HG02763 (cell line): ENCODE measurements at regions not wholly inside any gene's neighbourhood (a gene's known extent, or its start where the extent isn't known, plus 50 kb on each side); places are given as distances from the start of the nearest gene placed in this dataset.

Experiments used
- ATAC-seq: cut with Tn5 transposase; IDR thresholded peaks from one replicate; pipeline ENCODE4 v1.9.1; 2021; ENCODE audit warnings: mild to moderate bottlenecking, moderate library complexity; ENCODE audit not compliant: unreplicated experiment

DNA sequence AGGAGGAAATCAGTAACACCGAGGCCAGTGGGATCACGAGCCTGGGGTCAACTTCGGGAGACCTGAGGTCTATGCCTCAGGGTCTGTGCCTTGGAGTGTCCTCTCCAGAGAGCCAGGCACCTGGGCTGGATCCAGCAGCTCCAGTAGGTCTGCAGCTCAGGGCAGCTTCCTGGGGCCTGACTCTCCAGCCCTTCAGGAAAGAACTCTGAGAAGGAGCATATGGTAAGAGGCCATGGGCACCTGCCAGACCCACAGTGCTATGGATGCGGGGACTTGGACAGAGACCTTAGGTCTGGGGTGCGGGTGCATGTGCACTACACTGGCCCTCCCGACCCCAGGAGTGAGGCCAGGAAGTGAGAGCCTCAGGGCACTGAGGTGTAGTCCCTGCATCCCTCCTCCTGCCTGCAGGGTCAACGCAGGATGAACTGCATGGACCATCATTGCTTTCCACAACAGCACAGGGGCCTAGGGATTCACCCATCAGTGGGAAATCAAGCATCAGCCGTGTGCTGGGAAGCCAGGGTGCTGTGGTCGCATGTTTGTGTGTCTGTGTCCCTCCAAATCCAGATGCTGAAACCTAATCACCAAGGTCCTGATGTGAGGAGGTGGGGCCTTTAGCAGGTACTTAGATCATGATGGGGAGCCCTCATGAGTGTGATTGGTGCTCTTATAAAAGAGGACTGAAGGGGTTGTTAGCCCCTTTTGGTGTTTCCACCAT is 210.9 kb upstream of the CST7 start:
- ATAC-seq, result no peak

DNA sequence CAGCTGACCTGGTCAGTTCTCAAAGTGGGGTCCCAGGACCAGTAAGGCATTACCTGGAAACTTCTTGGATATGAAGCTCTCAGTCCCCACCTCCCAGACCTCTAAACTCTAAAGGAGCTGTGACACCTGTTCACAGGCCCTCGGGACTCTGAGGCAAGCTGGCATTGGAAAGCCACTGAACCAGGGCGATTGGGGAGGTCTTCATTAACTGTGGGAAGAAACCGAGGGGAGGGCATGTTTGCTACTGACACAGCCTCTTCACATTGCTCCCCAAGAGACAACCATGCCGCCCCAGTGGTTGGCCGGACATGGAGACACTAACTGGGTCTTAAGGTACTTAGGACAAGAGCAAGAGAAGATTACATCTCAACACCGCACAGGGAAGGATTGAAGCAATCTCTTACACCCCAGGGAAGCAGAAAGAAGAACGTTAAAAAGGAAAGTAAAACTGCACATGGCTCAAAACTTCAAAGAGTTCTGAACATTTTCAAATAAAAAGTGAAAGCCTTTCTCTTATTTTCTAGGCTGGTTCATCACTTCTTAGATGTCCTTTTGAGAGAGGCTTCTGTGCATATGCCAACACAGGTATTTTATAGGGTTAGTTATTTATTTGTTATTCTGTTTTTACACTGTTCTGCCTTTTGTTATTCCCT is 210.0 kb upstream of the CST7 start:
- peak; percentile 53 for ATAC-seq

DNA sequence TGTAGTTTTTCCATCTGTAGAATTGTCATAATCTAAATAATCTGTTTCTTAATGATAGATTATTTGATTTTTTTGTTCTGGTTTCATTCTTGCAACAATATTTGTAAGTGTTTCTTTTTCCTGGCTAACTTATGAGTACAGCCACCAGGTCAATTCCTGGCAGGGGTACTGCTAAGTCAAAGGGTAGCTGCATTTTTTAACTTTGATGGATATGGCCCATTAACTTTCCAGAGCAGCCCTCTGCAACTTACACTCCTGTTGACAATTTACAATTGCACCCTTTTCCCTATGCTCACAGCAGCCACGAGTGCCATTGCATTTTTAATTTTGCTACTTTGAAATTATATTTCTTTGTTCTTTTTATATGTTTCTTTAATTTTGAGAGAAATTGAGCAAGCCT is 209.3 kb upstream of the CST7 start:
- ATAC-seq, result no peak

DNA sequence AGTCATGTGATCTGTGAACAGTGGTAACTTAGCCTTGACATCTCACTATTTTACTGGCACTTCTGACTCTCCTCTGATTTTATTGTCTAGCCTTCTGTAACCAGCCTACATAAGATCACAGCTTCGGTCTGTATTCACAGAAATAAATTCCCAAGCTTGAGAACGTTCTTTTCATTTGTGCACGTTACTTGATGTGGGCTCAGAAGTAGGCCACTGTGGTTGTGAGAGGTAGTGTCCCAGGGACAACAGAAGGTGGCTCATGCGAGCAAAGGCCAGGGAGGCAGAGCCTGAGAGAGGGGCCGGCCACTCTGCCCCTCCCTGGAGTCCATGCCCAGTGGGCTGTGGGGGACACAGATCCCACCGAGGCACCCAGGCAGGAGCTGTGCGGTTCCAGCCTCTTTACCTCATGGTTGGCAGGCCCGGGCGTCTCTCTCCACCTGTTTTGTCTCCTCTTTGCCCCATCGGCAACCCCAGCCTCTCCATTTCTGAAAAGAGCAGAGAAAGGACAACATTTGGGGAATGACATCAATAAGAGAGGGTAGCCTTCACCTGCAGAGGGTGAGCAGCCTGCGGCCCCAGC is 207.5 kb upstream of the CST7 start:
- no peak for ATAC-seq

DNA sequence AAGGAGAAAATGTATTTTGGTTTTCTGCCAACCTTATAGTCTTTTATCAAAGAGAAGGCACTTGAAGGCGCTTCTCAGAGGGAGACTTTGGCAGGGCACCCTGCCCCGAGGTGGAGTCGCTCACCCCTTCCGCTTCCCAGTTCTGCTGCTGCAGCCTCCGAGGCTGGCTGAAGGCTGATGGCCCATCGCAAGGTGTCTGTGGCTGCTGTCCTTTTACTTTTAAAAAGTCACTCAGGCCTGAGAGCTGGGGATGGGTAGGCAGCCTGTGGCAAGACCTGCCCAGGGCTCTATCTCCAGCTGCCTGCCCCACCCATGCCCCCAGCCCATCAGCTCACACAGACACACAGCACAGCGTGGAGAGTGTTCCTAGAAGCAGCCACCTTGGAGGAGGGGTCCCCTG is 206.6 kb upstream of the CST7 start:
- no peak for ATAC-seq

DNA sequence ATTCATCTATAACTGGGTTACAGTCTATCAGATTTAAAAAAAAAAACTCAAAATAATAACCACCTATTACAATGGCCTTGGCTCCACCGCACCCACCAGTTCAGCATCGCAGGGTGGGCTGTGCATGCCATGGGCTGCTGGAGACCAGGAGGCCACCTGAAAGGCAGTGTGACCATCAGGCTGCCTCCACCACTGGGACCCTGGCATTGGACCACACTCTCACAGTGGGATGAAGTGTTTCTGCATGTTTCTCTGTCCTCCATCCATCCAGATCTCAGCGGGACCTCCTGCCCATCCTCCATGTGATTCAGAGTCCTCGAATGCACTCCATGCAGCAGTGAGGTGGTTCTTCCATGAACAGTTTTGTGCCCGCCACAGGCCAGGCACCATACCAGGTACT is 206.1 kb upstream of the CST7 start:
- ATAC-seq, result no peak

DNA sequence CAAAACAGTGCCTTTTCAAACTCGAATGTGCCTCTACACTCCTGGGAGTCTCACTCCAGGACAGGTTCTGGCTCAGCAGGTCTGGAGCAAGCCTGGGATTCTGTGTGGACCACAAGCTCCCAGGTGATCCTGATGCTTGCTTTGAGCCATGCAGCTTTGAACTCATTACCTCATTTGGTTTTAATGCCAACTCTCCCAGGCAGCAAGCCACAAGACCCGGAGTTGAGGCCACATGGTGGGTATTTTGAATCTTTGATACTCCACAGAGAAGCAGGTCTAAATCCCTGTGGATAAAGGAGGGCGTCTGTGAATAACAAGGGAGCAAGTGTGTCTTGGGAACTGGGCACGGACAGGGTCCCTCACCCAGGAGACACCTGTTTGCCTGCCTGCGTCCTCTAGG is 205.4 kb upstream of the CST7 start:
- ATAC-seq, result no peak

DNA sequence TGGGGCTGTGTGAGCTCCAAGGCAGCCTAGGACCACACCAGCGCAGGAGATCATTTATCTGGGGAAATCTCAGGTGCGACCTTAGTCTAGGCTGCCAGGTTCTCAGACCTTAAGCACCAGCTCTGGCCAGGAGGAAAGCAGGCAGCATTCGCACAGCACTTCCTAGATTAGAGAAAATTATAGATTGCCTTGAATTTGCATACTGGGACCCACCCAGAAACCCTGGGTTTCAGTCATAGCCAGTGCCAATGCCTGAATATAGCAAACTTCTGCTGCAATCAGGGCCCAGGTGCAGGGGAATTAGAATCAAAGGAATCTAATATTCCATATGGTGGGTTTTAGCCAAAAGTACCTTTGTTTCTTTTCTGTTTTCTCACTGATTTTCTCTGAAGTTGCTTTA is 204.3 kb upstream of the CST7 start:
- no peak for ATAC-seq

DNA sequence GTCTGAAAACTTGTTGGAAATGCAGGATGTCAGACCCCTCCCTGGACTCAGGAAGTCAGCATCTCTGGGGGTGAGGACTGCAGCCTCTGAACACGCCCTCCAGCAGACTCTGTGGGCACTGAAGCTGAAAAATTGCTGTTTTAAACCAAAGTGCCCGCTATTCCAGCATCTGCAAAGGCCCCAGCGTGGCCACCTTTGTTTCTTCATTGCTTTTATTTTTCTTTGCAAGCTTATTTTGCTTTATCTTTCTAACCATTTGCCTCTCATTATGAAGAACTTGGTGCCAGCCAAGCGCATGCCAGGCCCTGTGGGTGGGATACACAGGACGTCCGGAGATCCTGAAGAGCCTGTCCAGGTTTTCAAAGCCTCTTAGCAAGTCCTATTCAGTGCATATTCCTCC is 203.9 kb upstream of the CST7 start:
- ATAC-seq, result no peak

DNA sequence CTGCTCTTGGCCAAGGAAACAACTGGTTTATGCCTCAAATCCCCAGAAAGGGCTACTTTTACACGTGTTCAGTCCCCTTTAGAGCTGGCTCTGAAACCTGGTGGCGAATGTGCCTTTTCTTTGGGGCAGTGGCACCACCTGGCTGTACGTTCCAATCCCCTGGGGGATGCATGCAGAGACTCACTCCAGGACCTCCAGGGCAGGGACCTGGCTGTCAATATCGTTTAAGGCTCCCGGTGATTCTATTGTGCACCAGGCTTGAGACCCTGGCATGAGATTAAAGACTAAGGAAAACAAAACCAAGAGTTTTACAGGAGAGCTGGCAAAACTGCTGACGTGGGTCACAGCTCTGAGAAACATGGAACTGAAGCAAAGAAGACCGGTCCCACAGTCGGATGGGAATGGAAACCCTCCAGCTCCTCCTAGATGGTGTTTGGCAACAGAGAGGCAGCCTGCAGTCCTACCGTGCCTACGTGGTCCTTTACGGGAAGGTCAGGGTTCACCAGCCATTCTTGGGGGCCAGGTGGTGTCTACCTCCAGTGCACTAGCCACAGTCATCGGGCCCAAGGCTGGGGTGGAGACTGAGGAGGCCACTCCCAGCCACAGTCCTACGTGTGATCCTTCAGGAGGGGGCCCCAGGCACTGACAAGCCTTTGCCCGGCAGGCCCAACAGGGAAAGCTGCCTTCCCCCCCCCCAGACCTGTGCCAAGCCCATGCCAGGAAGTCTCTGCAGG is 203.3 kb upstream of the CST7 start:
- ATAC-seq, result no peak

DNA sequence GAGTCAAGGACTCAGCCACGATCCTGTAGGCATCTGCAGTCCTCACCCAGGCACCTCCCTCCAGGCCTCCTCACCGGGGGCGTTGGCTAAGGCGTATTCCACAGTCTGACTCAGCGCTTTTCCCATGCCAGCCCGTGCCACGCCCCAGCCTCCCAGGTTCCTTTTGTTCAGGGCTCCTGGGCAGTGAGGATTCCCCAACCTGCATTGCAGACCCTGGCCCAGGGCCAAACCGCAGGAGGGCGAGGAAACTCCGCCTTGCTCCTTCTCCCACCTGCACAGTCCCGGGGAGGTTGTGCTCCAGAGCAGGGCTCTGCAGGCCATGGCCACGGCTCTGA is 202.8 kb upstream of the CST7 start:
- no peak for ATAC-seq

DNA sequence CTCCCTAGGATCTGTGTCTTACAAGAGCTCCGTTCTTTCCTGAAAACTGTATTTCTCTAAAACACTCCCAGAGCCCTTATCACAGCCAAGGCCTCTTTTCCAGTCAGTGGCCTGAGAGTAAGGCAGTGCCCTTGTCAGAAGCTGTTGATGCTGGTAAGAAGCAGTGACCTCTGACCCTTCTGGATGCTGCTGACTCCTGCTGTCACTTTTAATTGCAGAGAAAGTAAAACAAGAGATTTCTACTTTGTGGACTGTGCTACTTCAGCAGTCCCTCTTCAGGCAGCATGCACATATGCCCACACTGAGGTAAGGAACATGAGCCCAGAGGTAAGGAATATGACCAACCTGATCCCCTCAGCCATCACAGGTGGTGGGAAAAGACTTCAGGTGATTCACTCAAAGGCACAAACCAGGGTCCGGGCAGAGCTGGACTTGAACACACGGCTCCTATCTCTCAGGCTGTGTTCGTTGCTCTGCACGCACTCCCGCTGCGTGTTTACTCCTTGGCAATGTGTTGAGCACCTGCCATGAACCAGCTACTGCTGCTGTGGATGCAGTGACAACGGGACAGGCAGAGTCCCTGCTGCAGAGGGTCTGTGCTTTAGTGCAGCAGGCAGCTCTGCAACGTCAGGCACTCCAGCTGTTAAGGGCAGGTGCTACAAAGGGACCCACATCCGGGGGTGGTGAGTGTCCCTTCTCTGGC is 201.9 kb upstream of the CST7 start:
- ATAC-seq, result no peak

DNA sequence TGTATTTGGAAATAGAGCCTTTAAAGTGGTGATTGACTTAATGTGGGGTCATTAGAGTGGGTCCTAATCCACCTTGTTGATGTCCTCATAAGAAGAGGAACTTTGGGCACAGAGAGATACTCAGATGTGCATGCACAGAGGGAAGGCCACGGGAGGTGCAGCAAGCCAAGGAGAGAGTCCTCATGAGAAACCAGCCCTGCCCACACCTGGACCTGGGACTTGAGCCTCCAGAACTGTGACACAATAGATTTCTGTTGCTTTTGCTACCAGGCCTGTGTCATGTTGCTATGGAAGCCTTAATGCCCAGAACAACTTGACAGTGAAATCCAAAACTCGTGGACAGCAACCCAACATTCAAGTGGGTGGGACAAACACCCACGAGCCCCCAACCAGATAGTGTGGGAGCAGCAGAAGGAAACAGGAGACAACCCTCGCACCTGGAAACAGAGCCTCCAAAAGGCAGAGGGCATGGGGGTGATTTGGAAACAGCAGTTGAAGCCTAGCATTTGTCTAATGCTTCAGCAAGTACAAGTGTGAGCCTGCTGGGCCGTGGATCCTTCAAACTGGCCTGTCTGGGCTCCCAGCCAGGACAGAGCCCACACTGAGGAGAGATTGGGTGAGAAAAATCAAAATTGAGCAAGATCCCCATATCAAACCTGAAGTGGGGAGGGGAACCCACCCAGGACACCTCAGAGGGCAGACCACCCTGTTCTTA is 201.0 kb upstream of the CST7 start:
- no peak for ATAC-seq

DNA sequence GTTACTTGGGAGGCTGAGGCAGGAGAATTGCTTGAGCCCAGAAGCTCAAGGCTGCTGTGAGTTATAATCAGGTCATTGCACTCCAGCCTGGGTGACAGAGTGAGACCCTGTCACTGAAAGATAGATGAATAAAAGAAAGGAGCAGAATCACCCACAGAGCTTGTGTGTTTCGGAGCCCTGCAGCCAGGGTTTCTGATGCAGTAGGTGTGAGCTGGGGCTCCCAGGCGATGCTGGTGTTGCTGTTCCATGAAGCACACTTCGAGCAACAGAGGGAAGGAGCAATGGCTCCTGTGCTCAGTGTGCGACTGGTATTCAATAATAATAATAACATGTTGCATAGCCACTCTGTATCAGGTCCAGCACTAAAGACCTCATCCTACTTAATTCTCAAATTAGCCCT is 197.5 kb upstream of the CST7 start:
- no peak for ATAC-seq

DNA sequence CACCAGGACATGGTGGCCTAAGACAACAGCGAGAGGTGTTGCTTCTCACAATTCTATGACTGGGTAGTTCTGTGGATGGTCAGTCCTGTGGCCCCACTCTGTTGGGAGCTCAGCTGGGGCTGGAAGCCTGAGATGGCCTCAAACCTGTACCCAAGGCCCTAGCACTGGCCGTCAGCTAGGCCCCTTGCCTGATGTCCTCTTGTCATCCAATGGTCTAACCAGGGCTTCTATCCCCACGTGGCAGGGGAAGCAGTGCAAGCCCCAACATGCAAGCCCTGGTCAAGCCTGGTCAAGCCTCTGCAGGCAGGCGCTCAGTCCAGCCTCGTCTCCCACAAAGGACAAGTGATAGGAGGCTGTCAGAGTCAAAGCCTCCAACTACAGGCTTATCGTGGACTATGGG is 196.5 kb upstream of the CST7 start:
- ATAC-seq, result no peak

DNA sequence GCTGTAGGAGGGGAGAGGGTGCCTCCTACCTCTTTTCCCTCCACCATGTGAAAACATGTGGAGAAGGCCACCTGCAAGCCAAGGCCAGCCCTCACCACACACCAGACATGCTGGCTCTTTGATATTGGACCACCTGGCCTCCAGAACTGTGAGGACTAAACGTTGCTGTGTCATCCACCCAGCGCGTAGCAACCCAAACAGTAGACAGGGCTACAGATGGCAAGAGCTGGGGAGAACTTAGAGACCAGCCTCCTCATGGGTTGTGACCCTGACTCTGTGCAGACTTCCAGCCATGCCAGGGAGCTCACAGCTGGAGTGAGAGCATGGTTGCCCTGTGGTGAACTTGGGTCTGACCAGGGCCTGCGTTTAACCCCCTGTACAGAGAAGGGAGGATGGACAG is 195.9 kb upstream of the CST7 start:
- ATAC-seq, result no peak

DNA sequence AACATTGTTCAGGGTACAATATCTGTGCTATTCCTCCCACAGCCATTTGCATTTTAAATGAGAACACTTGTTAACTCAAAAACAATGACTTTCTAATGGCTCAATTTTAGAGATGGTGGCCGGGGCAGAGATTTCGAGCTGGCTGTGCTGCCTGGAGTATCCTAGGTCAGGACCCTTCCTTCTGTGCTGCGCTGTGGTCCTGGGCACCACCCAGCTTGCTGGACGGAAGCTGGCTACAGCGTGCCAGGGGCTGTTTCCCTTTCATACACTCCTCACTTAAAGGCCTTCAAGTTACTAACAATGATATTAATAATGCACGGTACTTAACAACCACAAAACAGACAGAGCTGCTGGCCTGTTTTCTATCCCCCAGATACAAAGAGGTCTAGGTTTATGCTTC is 194.4 kb upstream of the CST7 start:
- no peak for ATAC-seq

DNA sequence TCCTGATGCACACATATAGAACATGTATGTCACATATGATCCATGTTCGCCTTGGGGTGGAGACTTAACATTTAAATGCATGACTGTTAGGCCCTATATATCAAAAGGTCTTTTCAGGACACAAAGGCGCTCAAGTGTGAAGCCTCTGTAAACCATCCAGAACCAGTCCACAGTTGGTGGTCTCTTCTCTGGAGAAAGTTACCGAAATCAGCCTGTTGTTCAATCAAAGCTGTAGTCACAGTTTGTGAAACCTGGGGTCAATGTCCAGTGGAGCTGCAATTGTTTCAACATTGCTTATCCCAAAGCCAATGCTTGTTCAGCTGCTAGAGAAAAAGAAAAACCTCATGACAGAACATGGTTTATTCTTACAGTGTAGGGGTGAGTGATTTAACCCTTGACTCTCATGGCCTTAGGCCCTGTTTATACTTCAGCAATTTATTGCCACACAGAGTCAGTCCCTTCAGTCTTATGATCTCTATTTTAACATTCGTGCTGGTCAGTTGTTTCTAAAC is 193.6 kb upstream of the CST7 start:
- no peak for ATAC-seq

DNA sequence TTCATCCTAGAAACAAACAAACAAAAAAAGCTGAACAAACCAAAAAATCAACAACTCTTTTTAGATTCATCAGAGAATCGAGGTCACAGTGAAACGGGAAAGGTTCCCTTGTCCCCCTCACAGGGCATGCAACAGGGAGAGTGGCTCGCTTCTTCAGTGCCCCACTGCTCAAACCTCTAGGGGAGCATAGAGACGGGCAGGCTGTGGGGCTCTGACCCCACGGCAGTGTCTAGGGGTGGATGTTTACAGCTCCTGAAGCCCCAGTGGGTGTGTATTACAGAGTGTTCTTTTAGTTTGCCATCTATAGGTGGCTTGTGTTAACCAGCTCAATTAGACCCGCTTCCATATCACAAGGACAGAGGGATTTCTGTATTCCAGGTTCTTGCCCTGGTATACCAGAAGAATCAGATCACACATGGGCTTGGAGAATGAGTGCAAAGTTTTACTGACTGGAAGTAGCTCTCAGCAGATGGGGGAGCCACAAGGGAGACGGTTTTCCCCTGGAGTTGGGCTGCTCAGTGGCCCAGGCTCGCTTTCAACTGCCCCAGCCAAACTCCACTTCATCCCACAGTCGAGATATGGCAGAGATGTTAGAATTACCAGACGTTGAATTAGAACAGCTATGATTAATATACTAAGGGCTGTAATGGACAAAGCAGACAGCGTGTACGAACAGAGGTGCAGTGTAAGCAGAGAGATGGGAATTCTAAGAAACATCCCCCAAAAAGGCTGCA is 192.6 kb upstream of the CST7 start:
- ATAC-seq, result no peak
